Cerebellar cortex (tissue), 1 donor: ENCODE measurements at regions not wholly inside any gene's neighbourhood (a gene's known extent, or its start where the extent isn't known, plus 50 kb on each side); places are given as distances from the start of the nearest gene placed in this dataset.

Experiments used
- DNase-seq: peaks from one replicate; pipeline ENCODE4 v3.0.0-alpha.2; 2015; ENCODE audit warnings: low spot score

GRCh38 chr17:77458202-77459017 is 317.6 kb downstream of the SEC14L1 start:
- DNase-seq: no peak

DNA sequence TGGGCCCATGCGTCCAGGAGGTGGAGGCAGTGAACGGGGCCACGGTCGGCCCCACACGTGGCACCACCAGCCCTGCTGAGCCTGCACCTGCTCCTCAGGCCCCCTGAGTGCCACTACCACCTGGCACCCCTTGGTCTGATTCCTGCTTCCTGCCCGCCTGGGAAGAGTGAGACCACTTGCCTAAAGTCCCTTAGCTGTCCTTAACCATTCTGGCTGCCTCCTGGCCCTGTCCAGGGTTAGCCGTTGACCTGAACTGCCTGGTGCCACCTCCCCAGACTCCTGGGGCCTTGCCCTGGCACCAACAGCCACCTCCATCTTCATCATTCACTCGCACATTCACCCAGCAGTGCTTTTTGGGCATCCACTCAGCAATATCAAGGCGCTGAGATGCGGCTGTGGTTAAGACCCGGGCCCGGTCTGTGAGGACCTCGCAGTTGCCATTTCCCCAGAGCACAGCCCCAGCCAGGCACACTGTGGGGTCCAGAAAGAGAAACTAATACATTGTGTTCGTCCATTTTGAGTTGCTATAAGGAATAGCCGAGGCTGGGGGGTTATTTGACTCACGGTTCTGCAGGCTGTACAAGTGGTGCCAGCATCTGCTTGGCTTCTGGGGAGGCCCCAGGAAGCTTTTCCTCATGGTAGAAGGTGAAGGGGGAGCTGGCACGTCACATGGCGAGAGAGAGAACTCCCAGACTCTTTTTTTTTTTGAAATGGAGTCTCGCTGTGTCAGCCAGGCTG is 318.4 kb downstream of the SEC14L1 start:
- DNase-seq: no peak

- no peak for DNase-seq
Measured at GRCh38 chr17:77460514-77461046, 319.8 kb downstream of the SEC14L1 start.

DNA sequence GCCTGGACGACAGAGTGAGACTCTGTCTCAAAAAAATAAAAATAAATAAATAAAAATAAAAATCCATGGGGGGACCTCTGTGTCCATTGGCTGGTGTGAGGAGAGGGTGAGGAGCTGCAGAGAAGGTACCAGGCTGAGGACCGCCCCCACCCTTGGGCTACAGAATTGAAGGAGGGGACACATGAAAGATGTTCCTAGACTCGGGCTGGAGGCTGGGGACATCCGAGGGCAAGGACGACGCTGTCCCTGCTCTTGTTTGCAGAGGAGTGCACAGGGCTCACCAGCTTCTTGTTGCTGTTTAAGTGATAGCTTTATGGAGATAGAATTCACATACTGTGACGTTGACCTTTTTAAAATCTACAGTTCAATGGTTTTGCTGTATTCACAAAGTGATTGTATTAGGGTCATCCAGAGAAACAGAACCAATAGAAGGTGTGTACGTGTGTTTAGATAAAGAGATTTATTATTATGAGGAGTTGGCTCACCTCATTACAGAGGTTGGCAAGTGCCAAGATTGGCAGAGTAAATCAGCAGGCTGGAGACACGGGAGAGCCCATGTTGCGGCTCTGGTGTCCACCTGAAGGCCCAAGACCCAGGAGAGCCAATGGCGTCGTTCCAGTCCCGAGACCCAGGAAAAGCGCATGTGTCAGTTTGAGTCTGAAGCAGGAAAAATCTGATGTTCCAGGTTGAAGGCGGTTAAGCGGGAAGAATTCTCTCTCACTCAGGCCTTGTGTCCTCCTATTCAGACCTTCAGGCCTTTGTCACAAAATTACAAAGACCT is 320.7 kb downstream of the SEC14L1 start:
- DNase-seq: no peak

DNA sequence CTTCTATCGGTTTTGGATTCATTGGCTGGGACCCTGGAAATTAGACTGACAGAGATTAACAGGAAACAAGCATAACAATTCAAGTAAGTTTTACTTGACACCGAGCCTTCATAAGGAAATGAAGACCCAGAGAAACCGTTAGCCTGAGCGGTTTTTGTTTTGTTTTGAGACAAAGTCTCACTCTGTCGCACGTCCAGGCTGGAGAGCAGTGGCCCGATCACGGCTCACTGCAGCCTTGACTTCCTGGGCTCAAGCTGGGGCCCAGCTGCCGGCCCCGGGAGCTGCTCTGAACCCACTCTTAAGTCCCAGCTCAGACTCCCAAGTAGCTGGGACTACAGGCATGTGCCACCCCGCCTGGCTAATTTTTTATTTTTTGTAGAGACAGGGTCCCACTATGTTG is 321.3 kb downstream of the SEC14L1 start:
- no peak for DNase-seq

DNA sequence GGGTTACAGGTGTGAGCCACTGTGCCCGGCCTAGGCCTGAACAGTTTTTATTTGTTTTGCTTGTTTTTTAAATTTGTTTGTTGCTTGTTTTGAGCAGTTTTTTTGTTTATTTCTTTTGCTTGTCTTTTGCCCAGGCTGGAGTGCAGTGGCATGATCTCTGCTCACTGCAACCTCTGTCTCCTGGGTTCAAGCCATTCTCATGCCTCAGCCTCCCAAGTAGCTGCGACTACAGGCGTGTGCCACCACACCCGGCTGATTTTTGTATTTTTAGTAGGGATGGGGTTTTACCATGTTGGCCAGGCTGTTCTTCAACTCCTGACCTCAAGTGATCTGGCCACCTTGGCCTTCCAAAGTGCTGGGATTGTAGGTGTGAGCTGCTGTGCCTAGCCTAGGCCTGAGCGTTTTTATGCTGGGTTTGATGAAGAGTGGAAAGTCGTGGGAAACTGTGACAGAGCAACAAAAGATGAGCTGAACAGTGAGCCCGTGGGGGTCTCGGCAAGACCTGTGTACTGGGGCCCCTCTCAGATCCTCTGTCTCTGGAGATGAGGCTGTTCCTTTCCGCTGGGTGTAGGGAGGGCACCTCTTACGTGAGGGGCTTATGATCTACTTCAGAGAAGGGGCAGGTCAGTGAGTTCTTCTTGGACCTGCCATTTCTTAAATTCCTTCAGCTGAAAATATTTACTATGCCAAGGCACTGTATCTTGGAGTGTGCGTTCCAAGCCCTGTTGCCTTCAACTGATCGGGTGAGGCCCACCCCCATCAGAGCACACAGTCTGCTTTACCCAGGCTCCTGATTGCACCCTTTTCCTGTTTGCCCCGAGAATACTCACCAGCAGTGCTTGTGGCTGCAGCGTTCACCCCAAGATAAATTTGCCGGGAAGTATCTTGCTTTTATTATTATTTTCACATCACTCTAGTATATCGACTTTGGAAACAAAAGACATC is 322.1 kb downstream of the SEC14L1 start:
- no peak for DNase-seq

- no peak for DNase-seq
Measured at GRCh38 chr17:77464988-77465357, 324.2 kb downstream of the SEC14L1 start.

- no peak for DNase-seq
Measured at GRCh38 chr17:77465358-77466041, 324.7 kb downstream of the SEC14L1 start.

GRCh38 chr17:77466140-77466539 is 325.4 kb downstream of the SEC14L1 start:
- no peak for DNase-seq

DNA sequence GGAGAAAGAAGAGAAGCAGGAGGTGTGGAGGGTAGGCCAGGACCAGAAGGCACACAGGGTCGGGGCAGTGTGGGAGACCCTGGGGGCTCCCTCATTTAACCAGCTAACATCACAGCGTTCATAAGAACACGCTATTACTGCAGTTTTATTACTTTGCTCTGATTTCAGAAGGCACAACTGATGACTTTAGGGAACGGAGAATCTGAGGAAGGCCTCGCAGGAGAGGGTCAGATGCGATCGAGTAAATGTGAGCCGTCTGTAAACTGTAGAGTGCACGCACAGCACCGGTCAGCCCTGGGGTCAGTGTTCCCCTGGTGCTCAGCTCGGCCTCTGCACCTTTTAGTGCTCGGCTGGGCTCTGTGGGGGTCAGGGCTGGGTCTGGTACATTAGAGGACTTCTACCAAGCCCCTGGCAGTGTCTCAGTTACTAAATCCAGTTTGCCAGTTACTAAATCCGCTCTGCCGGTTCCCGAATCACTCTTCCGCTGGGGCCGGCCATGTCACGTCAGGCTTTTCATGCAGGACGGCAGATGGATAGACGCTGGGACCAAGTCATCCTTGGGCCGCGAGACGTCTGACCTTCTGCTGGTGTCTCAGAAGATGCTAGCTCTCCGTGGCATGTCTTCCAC is 325.9 kb downstream of the SEC14L1 start:
- no peak for DNase-seq

DNA sequence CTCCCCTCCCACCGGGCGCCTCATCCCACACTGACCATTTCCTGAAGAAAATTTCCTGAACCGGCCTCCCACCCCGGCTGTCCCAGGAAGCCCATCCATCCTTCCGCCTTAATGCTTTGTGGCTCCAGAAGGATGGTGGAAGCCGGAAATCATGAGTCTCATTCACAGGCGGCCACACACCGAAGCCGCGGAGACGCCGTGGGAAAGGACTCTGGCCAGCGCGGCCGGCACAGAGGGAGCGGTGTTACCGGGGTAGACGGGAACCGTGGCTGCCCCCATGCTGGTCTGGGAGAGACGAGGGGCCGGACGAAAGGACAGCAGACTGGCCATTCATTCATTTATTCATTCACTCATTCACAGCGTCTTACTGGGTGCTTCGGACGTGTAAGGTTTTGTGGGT is 326.8 kb downstream of the SEC14L1 start:
- DNase-seq: no peak

DNA sequence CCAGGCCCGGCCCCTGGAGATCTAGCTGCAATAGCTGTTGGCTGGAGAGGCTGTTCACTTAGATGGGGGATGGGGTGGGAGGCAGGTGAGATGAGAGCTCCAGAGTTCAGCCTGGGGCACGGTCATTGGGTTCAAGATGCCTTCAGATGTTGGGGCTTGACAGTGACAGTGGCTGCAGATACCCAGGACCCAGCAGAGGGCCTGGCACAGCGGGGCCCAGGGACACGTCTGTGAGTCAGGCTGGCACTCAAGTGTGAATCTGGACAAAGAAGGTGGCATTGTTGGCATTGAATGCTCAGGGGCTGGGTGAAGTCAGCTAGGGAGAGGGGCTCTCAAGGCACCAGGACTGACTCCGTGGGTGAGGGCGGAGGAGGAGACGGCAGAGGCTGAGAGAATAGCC is 328.1 kb downstream of the SEC14L1 start:
- no peak for DNase-seq

DNA sequence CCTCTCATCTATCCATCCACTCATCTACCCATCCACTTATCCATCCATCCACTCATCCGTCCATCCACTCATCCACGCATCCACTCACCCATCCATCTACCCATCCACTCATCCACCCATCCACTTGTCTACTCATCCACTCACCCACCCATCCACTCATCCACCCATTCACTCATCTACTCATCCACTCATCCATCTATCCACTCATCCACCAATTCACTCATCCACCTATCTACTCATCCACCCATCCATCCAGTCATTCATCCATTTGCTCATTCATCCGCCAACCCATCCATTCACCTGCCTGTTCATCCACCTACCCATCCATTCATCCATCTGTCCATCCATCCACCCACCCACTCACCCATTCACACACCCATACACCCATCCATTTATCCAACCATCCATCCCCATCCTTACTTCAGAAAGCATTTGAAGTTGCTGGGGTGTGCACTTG is 329.6 kb downstream of the SEC14L1 start:
- no peak for DNase-seq

DNA sequence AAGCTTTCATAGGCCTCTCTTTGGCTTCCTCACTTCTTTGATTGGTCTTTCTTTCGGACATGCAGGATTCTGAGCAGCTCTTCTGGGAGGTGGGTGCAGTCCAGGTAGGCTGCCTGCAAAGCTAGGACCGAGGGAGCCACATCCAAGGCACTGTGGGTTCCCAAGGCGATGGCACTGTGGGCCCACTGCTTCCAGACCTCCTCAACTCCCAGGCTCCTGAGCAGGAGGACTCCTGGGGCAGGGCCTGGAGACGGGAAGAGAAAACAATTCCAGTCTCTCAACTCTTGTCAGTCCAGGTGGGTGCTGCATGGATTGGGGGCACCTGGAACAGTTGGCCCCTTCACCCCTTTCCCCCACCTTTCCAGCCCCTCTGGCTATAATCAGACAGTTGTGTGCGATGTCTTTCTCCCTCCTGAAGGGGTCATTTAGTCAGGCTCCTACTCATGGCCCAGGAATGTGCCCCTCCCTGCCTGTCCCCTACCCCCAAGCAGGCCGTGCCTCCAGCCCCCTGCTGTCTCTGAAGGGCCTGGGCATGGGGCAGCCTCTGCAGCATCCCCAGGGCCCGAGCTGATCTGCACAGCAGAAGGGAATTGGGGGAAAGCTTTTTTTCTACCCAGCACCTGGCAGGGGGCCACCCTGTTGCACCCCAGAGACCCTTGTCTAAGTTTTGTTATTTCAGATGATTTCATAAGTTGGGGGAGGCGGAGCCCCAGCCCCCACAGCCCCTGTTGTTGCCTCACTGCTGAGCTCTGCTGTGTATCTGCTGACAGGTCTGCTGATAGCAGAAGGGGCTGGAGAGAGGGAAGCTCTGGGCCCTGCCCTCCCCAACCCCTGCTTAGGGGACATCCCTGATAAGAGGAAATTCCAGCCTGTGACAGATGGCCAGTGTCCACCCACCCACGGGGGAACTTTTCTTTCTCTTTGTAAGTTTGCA is 330.3 kb downstream of the SEC14L1 start:
- no peak for DNase-seq

DNA sequence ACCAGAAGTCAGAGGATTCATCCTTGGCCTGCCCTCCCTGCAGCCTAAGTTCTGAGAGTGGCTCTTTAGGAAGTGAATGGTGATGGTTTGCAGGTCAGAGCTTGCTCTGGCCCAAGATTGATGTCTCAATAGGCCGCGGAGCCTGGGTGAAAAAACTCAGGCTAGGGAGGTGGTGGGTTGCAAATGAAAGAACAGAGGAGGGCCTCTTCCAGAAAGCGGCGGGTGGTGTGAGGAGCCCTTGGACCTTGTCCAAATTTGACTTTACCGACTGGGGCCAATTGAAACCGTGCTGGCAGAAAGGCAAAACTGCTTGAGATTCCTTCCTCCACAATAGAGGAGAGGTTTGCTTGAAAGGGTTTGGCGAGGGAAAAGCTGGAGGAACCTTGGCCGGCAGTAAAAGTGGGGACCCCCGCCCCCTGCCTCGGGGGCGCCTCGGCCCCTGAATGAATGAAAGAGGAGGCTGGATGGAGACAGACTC is 331.3 kb downstream of the SEC14L1 start:
- DNase-seq: peak; percentile 71

DNA sequence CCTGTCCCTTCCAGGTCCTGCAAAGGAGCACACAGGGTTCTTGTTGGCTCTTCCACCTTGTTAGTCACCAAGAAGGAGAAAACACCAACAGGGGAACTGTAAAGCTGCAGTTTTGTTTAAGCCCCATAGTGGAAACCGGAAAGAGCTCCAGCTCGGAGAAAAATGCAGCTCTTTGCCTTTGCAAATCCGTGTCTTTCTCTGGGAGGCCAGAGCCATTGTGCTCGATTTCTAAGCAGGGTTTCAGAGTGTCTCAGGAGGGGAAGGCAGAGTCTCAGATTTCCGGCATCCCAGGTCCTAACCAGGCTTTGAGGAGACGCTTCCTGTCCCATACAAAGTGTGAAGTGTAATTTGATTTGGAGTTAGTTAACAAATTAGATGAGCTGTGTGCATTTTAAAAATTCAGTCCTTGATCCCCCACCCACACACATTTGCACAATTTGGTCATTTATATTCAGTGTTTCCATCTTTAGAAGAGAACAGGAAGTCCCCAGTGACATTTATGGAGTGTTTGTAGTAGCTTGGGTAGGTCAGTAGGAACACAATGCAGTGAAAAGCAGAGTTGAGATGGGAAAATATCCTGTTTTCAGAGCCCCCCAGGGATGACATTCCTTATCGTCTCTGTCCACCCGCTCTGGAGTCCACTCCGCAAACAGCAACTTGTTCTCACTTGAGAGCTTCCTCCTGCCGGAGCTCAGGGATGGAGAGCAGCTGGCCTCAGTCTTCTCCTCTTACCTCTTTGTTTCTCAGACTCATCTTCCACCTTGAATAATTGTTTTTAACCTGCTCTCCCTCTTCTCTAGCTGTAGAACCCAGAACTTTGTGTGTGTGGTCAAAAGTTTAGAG is 331.9 kb downstream of the SEC14L1 start:
- peak; percentile 63 for DNase-seq

GRCh38 chr17:77473615-77474226 is 333.0 kb downstream of the SEC14L1 start:
- DNase-seq: no peak
